ENCODE measurements at regions not wholly inside any gene's neighbourhood (a gene's known extent, or its start where the extent isn't known, plus 50 kb on each side); places are given as distances from the start of the nearest gene placed in this dataset.
A peak's percentile ranks its signal among the peaks of the same experiment; 100 is the strongest.

GRCh38 chr6:169890901-169891300 is 139.5 kb downstream of the ERMARD start:
- Histone ChIP-seq H3K27me3 (no peaks in the 10 kb centered on the region), H3K9me3 (no peaks in the 10 kb centered on the region), H3K9ac (ENCODE audit: low read depth in 2 of 2, low read length in 2 of 2) (no peak overlapping the region), H3K27ac (no peak overlapping the region), H3K36me3 (no peaks in the 10 kb centered on the region), H3K4me1 (no peaks in the 10 kb centered on the region), H3K4me3 (no peak overlapping the region)
- DNase-seq: no peak
- no peak for TF ChIP-seq CTCF (IDR thresholded peaks at IDR 0.05)
- intact Hi-C loops (cut with DNase I): no loop called here

- Histone ChIP-seq H3K27me3 (no peaks in the 10 kb centered on the region), H3K9ac (ENCODE audit: low read depth in 2 of 2, low read length in 2 of 2) (no peak overlapping the region), H3K36me3 (no peaks in the 10 kb centered on the region), H3K9me3 (no peaks in the 10 kb centered on the region), H3K4me3 (no peak overlapping the region), H3K27ac (no peak overlapping the region), H3K4me1 (no peaks in the 10 kb centered on the region)
- no peak for TF ChIP-seq CTCF (IDR thresholded peaks at IDR 0.05)
- intact Hi-C loops (cut with DNase I): no loop called here
- DNase-seq: no peak
These were observed 138.6 kb downstream of the ERMARD start for GRCh38 chr6:169890049-169890448.

GRCh38 chr6:169887529-169888140 is 136.2 kb downstream of the ERMARD start:
- H3K9me3 ChIP-seq: no peaks in the 10 kb centered on the region
- DNase-seq: no peak
- H3K4me3 ChIP-seq: no peak overlapping the region
- H3K27ac ChIP-seq: no peak overlapping the region
- no peaks in the 10 kb centered on the region for H3K4me1 ChIP-seq
- intact Hi-C loops (cut with DNase I): no loop called here
- H3K9ac ChIP-seq (ENCODE audit: low read depth in 2 of 2, low read length in 2 of 2): no peak overlapping the region
- no peaks in the 10 kb centered on the region for H3K36me3 ChIP-seq
- H3K27me3 ChIP-seq: no peaks in the 10 kb centered on the region
- TF ChIP-seq CTCF (IDR thresholded peaks at IDR 0.05): no peak

- no peak overlapping the region for H3K9ac ChIP-seq (ENCODE audit: low read depth in 2 of 2, low read length in 2 of 2)
- no peak overlapping the region for H3K4me3 ChIP-seq
- H3K4me1 ChIP-seq: no peaks in the 10 kb centered on the region
- no peaks in the 10 kb centered on the region for H3K9me3 ChIP-seq
- no peak for TF ChIP-seq CTCF (IDR thresholded peaks at IDR 0.05)
- no peak overlapping the region for H3K27ac ChIP-seq
- no peaks in the 10 kb centered on the region for H3K27me3 ChIP-seq
- intact Hi-C loops (cut with DNase I): no loop called here
- H3K36me3 ChIP-seq: no peaks in the 10 kb centered on the region
- no peak for DNase-seq
These were observed 135.3 kb downstream of the ERMARD start for GRCh38 chr6:169886631-169887227.

- no peak for TF ChIP-seq CTCF (IDR thresholded peaks at IDR 0.05)
- Histone ChIP-seq H3K36me3 (no peaks in the 10 kb centered on the region), H3K4me1 (no peaks in the 10 kb centered on the region), H3K27me3 (no peaks in the 10 kb centered on the region), H3K9me3 (no peaks in the 10 kb centered on the region), H3K4me3 (no peak overlapping the region), H3K27ac (no peak overlapping the region), H3K9ac (ENCODE audit: low read depth in 2 of 2, low read length in 2 of 2) (no peak overlapping the region)
- DNase-seq: peak; percentile 4
- intact Hi-C loops (cut with DNase I): no loop called here
These were observed 134.4 kb downstream of the ERMARD start for GRCh38 chr6:169885831-169886230.

Data from colonic mucosa (tissue), 4 donors.